GM12872 (cell line): ENCODE measurements at regions not wholly inside any gene's neighbourhood (a gene's known extent, or its start where the extent isn't known, plus 50 kb on each side); places are given as distances from the start of the nearest gene placed in this dataset.

Experiments used
- CTCF ChIP-seq: IDR thresholded peaks from 3 replicates; pipeline ENCODE4 v1.5.1; 2011; ENCODE audit warnings: low read depth, mild to moderate bottlenecking, low read length, moderate library complexity; ENCODE audit not compliant: insufficient read depth

DNA sequence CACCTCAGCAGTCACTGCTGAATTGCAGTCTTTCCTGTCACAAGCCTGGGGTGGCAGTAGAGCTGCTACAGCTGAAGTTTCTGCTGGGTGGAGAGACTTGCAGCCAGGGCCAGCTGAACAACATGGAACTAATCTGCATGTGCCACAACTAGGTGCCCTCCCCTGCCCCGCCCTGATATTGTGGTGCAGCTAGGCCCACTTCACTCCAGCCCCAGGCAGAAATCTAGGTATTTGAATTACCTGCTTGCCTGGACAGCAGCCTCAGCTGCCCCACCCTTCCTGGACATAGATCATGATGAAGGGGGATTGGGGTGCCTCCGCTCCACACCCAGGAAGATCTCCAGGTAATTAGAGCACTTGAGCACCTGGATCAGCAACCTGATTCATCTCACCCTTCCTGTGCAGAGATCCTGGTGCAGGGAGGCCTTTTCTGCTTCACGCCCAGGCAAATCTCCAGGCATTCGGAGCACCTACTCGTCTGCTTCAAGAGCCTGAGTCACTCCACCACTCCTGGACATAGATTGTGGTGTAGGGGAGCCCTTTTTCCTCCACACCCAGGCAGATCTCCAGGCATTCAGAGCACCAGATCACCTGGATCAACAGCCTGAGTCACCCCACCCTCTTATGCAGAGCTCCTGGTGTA is 477.0 kb downstream of the SOX5 start:
- TF ChIP-seq CTCF = no peak

DNA sequence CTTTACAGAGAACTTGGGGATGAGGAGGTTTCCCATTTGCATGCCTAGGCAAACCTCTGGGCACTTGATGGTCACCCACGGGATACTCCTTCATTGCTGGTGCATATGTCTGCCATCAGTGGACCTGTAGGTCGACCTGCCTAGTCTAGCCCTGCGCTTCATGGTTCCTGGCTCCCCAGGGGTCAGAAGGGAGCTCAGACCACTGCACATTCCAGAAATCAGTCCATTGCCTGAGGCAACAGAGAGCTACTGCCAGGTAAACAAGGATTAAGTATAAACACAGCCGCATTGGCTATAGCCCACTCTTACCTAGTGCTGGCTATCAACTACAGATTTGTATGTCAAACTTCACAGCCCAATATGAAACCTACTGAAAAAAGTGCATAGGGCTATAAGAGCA is 476.4 kb downstream of the SOX5 start:
- no peak for TF ChIP-seq CTCF

DNA sequence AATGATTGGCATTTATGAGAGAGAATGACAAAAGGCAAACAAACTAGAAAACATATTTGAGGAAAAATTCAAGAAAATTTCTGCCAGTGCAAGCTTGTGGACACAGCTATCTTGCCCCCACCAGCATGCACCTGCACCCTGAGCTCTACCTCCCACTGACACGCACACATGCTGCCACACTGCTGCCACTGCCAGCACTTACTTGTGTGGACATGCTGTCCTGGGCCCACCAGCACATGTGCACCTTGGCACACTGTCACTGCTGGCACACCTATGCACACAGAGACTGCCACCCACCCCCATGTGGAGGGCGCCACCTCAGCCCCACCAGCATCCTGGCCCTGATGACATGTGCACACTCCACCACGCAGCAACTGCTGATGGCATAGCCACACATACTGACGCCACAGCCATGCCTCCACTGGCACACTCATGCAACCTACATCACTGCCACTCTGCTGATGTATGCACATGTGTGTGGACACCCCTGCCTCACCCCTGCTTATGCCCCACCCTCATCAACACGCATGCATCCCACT is 475.0 kb downstream of the SOX5 start:
- no peak for TF ChIP-seq CTCF
